HG02623 (cell line): ENCODE measurements at regions not wholly inside any gene's neighbourhood (a gene's known extent, or its start where the extent isn't known, plus 50 kb on each side); places are given as distances from the start of the nearest gene placed in this dataset.
A peak's percentile ranks its signal among the peaks of the same experiment; 100 is the strongest.
"Not testable (repeated sequence)": the region's sequence is repeated elsewhere in the genome, so short reads cannot be mapped to it uniquely, and the experiment has no call there.

Experiments
- ATAC-seq: cut with Tn5 transposase; IDR thresholded peaks from one replicate; pipeline ENCODE4 v1.9.1; 2021; ENCODE audit warnings: moderate library complexity; ENCODE audit not compliant: unreplicated experiment

DNA sequence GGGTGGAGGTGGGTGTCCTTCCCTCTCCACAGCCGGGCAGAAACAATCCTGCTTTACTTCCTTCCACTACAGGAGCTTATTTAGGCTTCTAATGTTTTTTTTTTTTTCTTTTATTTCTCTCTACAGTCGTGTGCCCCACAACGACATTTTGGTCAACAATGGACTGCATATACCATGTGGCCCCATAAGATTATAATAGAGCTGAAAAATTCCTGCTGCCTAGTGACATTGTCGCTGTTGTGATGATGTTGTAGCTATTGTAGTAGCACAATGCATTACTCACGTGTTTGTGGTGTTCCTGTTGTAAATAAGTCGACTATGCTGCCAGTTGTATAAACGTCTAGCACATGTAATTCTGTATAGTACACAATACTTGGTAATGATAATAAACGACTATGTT lies 153.7 kb downstream of the IL20RB start:
- no peak for ATAC-seq

DNA sequence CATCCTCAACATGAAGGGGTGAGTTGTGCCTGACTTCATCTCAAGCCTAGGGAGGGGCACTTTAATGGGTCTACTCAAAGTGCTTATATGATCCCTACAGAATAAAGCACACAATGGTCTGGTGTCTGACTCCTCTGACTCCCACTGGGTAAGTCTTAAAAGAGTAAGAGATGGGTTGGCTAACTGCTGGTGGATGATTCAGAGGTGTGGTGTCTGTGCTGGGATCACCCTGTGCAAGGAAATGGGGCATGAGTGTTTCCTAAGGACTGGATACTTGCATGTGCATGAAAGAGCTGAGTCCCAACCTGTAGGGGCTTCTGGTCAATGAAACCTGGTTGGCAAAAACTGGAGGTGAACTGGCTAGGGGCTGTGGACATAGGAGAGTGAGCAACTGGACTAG lies 158.8 kb downstream of the IL20RB start:
- ATAC-seq, result no peak

DNA sequence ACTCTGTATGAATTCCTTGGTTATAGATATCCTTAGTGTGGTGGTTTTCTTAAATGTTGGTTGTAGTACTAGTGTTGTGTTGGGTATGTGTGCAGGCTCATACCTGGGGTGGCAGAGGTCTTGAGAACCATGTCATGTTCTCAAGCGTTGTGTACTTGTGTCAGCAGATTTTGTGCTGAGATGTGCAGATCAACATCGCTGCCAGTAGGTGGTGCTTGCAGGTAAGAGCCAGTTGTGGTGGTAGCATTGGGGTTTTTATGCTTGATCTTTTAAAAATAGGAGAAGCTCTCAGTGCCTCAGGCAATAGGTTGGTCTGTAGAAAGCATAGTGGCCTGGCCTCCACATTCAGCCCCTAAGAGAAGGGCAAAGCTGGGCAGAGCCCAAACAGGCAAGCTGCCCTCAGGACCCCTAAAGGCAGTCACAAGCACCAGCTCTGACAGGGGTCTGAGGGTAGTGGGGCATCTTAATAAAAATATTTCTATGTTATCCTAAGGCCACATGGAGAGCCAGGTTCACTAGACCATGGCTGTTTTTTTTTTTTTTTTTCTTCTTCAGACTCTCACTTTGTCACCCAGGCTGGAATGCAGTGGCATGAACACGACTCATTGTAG lies 164.0 kb downstream of the IL20RB start:
- ATAC-seq, result peak; percentile 80

DNA sequence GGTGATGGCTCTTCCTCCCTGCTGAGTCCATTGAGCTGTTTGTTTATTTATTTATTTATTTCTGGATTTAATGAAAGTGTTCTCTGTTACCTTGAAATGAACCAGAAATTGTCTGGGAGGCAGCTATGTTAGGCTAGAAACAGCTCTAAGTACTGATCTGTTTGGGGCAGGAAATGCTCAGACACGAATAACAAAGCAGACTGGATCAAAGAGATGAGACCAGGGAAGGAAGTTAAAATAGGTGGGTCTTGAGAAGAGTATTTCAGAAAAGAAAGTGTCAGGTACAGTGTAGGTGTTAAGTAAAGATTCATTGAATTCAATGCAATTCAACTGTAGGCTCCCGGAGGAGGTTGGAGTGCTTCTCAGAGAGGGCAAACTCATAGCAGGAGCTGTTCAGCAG lies 173.3 kb downstream of the IL20RB start:
- no peak for ATAC-seq

DNA sequence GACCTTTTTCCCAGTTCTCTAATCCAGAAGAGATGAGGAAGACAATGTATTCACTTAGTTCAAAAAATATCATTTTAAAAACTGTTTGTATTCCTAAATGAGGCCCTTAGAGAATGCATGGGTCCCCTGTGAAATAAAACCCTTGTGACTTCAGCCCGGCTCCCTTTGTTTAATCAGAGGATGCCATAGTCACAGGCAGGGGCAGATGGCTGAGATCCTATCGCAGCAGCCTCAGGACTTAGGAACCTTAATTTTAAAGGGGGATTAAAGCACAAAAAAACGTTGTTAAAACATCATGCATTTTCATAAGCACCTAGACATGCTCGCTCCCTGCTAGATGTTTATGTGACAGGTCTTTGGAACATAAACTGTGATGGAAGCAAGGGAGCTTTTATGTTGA lies 176.6 kb downstream of the IL20RB start:
- no peak for ATAC-seq

DNA sequence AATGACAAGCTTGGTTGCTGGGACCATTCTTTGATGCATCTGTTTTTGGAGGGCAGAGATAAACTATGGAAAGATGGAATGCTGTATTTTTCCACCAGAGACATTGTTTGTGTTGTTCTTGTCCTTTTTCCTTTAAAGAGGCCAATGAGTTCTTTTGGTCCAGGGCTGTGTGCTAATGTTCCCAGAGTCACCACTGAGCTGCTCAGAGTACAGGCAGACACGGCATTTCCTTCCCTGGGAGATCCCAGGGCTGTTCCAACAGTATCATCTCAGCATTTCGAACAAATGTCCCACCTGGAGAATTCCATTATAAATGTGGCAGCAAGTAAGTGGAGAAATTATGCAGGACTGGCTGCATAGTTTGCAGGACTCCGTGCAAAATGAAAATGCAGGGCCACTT lies 190.6 kb downstream of the IL20RB start:
- no peak for ATAC-seq

DNA sequence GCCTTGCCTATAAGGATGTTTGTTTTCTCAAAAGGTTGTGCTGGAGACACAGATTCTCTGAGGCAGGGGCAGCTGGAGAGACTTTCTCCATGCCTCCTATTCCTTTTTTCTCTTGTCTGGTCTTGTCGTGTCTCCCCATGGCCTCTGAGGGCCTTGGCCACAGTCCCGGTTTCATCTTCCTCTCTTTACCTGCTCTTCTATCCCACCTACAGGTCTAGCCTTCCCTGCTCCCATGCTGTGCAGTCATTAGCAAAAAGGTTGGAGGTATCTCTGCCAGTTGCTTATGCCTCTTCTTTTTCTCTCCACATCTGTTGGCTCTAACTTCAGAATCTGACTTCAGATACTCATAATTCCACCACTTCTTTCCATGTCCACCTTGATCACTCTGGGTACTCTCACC lies 191.1 kb downstream of the IL20RB start:
- ATAC-seq, result no peak

DNA sequence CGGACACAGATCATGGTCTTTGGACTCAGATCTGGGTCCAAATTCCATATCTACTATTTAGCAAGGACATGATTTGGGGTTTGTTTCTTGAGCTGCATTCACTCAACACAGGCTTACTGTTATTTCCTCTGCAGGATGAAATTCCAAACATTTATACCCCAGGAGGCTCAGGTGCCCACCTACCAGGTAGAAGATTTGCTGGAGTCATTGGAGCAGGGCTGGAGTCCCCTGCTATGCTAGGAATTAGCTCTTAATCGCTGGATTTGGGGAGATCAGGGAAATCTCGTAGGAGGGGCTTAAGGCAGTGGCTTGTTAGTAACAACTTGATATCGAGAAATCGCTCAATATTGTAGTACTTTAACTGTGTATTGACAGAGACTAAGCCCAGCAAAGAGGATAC lies 193.0 kb downstream of the IL20RB start:
- no peak for ATAC-seq

DNA sequence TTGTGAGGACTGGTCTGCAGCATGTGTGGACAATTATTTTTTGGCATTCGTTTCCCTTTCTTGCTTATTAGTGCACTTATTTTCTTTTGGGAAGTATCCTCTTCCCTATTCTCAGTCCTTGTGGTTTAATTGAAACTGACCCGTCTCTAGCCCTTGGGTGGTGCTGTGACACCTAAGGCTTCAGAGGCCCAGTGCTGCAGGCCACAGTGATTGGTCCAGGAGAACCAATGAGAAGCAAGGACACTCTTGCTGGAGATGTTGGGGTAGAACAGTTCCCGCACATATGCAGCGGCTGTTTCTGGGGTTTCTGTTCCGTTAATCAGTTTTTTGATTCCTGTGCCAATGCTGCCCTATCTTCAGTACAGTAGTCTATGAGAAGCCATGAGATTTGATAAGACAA lies 195.3 kb downstream of the IL20RB start:
- not testable (repeated sequence) for ATAC-seq

DNA sequence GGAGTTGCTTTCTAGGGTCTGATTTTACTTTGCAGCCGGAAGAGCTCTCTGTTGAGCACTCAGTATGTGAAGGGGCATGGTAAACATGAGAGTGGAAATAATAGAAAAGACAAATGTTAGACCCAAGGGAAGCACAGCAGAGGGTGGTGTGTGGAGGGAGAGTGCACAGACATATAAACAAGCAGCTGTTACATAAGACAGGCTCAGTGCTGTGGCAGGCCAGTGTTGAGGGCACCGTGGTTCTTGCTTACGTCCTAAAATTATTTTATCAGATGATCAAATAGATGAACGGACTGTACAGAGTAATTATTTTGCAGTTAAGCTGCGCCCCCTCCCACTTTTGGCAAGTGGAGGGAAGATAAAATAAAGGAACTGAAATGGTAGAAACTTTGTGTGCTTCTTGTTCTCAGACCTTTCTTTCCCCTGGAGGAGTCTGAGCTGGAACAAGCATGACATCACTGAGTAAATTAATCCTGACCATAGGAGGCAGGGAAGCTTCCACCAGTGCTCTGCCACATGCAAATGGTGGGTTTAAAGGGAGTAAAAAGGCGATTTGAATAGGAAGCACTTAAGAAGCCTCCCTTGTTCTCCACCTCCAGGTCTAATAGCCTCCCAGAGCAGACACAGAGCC lies 205.6 kb downstream of the IL20RB start:
- ATAC-seq, result no peak

DNA sequence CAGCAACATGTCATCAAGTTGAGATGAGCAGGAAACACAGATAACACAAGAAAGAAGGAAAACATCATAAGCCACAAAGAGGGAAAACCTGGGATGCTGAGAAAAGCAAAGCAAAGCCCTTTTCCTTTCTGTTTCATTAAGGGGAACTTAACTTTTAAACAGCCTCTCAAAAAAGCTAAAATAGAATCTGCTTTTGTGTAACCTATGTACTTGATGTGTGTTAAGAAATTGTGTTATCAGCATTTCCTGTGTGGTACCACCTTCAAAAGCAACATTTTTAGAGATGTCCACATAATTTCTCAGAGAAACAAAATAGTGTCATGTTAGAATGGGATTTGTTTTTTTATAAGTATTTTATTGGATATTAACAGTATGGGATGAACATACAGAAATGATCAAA lies 206.2 kb downstream of the IL20RB start:
- no peak for ATAC-seq

DNA sequence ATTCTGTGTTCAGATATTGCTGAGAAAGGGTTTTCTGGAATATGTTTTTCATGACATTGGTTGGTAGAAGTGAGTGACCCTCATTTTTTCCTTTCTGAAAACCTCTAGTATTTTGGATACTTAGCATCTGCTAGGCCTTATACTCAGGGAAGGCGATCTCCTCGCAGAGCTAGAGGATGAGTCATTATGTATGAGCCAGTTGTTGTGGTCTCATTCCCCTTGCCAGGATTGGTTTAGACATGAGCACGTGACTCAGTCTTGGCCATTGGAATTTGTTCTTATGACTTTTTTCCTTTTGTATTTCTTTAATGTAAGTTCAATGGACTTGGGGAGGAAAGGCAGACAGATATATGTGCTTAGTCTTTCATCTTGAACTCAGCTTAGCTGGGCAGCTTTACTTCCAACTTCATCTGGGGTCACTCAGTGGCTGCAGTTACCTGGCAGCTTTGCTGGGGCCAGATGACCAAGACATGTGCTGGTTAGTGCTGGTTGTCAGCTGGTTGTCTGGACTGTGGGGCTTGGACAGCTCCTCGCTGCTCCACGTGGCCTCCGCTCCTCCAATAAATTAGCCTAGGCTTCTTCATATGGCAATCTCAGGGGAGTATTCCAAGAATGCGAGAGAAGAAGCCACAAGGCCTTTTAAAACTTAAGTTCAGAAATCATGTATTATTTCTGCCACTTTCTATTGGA lies 207.5 kb downstream of the IL20RB start:
- ATAC-seq, result no peak

DNA sequence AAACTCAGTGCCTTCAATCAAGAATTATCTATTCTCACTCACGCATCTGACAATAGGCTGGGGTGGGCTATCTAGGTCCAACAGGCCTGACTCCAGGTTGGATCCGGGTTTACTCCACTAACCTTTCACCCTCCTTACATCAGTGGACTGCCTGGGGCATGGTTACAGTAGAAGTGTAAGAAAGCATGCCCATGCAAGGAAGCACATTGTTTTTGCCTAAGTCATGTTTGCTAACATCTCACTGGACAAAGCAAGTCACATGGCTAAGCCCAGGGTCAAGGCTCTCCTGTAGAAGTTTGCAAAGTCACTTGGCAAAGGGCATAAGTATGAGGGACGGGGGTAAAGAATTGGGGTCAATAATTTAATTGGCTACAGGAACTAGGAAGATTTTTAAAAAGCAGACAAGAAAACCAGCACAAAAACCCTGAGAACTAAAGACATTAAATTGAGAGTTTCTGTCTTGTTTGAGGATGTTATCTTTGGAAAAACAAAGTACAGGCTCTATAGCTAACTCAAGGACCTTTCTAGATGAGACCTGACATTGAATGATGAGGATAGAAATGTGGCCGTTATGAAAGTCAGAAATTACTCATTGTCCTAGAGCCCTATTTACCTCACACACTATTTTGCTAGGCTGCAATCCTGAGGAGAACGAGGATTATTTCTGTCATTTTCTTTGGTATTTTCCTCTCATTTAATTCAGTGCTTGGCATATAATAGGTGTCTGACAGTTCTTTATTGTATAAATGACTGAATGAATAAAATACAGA lies 214.2 kb downstream of the IL20RB start:
- ATAC-seq, result no peak

DNA sequence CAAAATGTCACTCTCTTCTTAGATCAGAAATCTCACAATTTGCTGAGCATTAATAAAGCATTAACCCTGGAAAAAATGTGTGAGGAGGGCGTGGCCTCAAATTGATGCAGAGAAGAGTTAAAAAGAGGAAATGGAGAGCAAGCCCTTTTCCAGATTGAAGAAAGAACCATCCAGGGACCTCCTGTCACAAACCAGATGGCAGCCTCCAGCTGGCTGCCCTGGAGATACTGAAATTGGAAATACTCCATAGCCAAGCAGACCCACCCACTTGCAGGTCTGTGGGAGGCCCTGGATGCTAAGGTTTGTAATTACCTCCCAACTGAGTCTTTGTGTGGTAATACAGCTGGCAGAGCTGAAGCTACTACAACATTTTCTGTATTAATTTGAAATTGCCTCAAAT lies 214.9 kb downstream of the IL20RB start:
- no peak for ATAC-seq

DNA sequence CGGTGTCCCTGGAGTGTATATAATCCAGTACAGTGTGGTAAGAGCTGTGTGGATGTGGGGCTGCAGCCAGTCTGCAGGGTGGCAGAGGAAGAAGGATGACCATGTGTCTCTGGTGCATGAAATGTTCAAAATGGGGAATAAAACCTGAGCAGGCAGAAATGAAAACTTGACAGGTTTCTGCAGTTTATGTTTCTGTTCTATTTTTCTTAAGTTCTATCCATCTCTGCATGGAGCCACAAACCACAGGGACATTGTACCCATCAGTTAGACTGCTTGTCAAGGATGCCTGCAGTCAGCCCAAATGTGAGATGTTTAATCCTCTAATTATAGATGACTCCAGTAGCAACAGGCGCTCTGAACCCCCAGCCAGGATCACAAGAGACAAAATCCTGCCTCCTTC lies 216.7 kb downstream of the IL20RB start:
- no peak for ATAC-seq

DNA sequence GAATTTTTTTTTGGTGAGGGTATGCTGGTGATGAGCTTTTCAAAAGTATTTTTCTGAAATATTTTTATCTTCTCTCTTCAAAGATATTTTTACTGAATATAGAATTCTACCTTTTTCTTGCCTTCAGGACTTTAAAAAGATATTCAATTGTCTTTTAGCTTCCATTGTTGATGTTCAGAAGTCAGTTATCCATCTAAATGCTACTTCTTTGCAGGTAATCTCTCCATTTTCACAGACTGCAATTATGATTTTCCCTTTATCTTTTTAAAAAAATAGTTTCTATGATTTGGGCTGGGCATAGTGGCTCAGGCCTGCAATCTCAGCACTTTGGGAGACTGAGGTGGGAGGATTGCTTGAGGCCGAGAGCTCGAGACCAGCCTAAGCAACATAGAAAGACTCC lies 222.4 kb downstream of the IL20RB start:
- ATAC-seq, result no peak

DNA sequence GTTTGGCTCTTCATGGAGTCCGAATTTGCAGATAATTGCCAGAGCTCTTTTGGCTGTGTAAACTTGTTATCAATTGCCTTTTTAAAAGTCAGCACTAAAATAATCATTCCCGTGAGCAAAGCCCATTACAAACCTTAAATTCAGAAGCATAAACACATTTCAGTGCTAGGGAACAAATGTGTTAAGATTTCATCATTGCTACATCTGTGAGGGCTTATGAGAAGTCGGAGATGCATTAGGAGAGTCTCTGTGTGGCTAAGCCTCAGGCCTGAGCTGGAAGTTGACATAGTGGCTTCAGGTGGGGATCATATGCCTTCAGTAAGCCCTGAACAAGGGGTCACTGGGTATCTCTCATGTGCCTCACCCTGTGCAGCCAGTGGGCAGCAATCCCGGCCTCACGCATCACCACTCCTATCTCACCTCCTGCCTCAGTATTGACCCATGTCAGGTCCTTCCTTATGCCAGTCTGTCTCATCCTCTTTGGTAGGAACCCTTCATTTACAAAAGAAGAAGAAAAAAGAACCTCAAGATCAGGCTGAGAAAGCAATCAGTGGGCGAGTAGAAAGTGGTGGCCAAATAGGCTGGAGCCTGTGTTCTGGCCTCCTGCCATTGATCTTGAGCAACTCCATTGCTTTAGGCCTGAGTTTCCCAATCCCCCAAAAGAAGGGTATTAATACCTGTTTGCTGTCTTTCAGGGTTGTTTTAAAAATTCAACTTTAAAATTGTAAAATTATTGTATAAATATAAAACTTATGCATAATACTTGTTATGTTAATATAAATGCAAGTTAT lies 233.5 kb downstream of the IL20RB start:
- ATAC-seq, result no peak

DNA sequence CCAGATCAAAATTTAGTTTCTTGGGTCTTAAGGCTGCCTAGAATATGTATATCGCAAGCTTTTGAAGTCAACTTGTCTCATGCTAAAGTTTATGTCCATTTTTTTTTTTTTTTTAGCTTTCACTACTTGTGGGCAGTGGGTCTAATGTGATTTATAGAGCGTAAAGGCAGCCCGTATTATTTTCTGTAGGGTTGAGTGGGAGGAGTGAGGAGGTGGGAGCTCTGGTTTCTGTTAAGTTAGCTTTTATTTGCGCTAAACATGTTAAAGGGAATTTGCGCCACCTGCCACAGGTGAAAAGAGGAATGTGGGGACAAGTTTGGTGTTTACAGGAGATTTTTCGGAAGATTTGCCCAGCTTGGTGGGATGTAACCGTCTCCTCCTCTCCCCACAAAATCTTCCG lies 234.2 kb downstream of the IL20RB start:
- ATAC-seq, result no peak

DNA sequence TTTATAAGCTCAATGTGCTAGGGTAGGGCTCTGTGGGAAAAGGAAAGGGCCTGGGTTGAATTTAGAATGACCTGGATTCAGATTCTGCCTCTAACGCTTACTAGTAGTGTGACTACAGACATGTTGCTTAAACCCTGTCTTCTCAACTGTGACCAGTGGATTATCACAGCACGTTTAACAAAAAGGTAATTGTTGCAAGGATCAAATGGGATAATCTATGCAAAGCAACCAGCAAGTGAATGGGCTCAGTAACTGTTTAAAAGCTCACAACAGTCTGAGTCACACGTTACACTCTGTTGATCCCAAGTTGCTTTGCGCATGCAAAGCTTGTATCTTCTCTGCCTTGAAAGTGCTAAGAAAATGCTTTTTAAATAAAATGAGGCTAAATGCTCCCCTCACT lies 236.5 kb downstream of the IL20RB start:
- no peak for ATAC-seq

DNA sequence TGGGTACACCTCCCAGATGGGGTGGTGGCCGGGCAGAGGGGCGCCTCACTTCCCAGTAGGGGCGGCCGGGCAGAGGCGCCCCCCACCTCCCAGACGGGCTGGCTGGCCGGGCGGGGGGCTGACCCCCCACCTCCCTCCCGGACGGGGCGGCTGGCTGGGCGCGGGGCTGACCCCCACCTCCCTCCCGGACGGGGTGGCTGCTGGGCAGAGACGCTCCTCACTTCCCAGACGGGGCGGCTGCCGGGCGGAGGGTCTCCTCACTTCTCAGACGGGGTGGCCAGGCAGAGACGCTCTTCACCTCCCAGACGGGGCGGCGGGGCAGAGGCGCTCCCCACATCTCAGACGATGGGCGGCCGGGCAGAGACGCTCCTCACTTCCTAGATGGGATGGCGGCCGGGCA lies 240.6 kb downstream of the IL20RB start:
- not testable (repeated sequence) for ATAC-seq

DNA sequence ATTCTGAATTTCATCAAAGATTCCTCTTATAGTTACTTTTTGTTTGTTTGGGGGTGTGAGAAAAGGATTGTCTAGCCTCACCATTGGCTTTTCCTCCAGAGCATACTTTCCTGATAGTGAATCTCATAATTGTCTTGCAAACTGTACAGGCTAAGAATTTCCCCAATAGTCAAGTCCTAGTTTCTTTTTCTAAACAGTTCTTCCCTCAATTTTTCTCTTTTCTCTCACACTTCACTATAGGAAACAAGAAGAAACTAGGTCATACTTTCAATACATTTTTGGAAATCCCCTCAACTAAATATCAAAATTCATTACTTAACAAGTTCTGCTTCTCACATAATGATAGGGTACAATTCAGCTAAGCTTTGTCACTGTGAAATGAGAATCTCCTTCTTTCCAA lies 241.9 kb downstream of the IL20RB start:
- ATAC-seq, result no peak
